ENCODE measurements at regions not wholly inside any gene's neighbourhood (a gene's known extent, or its start where the extent isn't known, plus 50 kb on each side); places are given as distances from the start of the nearest gene placed in this dataset.

DNA sequence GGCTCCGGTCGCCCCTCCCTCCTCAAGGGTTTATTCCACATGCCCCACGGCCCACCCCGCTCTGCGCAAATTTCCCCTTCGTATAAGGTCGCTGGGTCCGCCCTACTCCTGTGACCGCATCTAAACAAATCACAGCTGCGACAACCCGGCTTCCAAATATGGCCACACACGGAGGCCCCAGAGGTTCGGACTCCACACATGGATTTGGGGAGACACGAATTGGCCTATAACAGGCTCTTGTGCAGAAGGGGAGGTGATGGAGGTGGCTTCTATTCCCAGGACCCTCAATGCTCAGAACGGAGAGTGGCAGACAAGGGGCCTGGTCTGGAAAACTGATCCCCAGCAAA is 90.1 kb downstream of the FOXL3 start:
- TF ChIP-seq, protein P1, sequence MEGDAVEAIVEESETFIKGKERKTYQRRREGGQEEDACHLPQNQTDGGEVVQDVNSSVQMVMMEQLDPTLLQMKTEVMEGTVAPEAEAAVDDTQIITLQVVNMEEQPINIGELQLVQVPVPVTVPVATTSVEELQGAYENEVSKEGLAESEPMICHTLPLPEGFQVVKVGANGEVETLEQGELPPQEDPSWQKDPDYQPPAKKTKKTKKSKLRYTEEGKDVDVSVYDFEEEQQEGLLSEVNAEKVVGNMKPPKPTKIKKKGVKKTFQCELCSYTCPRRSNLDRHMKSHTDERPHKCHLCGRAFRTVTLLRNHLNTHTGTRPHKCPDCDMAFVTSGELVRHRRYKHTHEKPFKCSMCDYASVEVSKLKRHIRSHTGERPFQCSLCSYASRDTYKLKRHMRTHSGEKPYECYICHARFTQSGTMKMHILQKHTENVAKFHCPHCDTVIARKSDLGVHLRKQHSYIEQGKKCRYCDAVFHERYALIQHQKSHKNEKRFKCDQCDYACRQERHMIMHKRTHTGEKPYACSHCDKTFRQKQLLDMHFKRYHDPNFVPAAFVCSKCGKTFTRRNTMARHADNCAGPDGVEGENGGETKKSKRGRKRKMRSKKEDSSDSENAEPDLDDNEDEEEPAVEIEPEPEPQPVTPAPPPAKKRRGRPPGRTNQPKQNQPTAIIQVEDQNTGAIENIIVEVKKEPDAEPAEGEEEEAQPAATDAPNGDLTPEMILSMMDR (IDR thresholded peaks at IDR 0.05; ENCODE audit: extremely low read depth in 1 of 2, insufficient read depth in 1 of 2, low read depth in 1 of 2, low read length in 2 of 2), result no peak
- TF ChIP-seq POLR2AphosphoS5 (IDR thresholded peaks at IDR 0.05; ENCODE audit: insufficient read depth, low read depth, low read length) (no peak), POLR2A (IDR thresholded peaks at IDR 0.05; ENCODE audit: low read depth, low read length) (no peak), EZH2 (IDR thresholded peaks at IDR 0.05; ENCODE audit: borderline replicate concordance, low read depth, low read length, severe bottlenecking) (no peak), GATA2 (IDR thresholded peaks at IDR 0.05; ENCODE audit: insufficient read depth, insufficient read length, low read depth, low read length) (no peak)
- TF ChIP-seq, protein P2, sequence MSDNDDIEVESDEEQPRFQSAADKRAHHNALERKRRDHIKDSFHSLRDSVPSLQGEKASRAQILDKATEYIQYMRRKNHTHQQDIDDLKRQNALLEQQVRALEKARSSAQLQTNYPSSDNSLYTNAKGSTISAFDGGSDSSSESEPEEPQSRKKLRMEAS (IDR thresholded peaks at IDR 0.05; ENCODE audit: insufficient read depth, insufficient read length), result no peak

All from endothelial cell of umbilical vein (primary cell).